SK-MEL-5 (cell line): ENCODE measurements at regions not wholly inside any gene's neighbourhood (a gene's known extent, or its start where the extent isn't known, plus 50 kb on each side); places are given as distances from the start of the nearest gene placed in this dataset.

Experiments
- DNase-seq: peaks from one replicate; pipeline ENCODE4 v3.0.0-alpha.2; 2016; ENCODE audit warnings: low read depth, low spot score
- in situ Hi-C: cut with HindIII; loops from 2 replicates; pipeline ENCODE4 v1.10.0; 2016; ENCODE audit warnings: low sequenced_read_pairs, high pct_unique_total_duplicates, low pct_unique_long_range_greater_than_20kb

DNA sequence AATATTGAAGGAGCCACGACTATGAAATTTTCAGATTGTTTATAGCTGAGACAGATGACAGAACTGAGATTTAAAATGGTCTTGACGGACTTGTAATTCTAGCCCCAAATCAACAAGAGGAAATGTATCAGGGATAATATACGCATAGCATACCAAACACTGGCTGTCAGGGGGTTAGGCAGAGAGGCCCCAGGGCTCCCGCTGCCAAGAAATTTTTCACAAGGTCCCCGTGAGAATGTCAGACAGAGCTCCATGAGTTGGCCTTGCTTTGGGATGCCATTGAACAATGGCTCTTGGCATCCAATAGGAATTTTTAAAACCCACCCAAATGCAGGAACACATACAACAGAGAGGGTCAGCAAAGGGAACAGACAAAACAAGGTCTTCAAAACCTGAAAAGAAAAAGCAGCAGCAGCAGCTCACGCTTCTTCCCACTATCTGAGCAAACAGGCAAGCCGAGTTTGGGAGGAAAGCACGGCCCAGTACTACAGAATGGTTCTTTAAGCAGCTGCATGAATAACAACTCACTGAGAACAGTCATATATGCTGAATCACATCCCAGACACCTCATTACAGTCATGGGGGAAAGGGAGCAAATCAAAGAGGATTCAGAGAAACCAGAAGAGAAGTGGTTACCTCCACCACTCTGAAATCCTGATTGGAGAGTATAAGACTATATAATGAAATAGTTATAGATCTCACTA lies 445.6 kb downstream of the RND3 start:
- in situ Hi-C loops: no loop called here
- no peak for DNase-seq

DNA sequence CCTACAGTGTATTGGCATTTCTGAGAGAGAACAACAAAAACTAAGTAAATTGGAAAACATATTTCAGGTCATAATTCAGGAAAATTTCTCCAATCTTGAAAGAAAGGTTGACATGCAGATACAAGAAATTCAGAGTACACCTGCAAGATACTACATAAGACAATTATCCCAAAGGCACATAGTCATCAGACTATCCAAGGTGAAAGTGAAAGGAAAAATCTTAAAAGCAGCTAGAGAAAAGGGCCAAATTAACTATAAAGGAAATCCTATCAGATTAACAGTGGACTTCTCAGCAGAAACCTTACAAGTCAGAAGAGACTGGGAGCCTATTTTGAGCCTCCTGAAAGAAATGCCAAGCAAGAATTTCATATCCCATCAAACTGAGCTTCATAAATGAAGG lies 449.0 kb upstream of the MMADHC start:
- in situ Hi-C loops: no loop called here
- no peak for DNase-seq

DNA sequence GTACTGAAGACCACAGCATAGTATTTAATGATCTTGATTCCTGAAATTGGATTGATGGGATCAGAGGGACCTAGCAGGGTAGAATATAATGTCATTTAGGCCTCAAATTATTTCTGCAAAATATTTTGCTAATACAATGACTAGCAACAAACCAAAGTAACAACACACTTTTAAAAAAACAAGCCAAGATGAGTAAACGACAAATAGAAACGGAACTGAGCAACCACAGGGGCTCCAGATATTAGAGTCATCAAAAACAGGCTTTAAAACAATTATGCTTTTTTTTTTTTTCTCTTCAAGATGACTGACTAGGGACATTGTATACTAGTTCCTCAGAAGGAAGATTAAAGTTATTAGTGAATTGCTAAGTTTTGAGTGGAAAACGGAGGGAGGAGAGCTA lies 447.1 kb upstream of the MMADHC start:
- in situ Hi-C loops: no loop called here
- no peak for DNase-seq

DNA sequence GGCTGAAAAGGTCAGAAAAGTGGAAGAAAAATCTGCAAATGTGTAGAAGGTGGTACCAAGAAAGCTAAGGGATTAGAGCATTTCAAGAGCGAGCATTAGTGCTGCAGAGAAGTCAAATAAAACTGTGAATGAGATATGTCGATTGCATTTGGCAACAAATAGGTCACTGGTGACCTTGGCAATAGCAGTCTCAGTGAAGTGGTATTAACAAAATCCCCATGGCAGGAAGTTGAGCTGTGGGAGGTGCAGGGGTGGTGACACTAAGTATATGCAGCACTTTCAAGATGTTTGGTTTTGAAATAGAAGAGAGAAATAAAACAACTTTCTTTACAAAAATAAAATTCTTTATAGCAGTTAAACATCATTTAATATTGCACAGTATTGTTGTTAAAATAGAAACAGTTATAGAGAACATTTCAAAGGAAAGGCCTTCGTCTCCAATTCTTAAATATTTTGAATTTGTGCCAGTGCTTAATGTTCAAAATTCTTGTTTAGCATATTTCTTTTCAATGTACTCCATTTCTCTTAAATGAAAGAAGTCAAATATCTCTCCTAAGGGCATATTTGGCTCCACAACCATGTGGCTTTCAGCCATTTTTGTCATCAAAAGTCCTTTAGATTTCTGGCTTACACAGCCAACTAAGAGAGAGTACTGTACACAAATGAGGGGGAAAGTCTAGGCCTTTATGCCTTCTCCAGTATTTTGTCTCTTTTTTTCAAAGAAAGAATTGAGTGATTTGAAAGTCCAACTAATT lies 443.0 kb upstream of the MMADHC start:
- in situ Hi-C loops: no loop called here
- no peak for DNase-seq

DNA sequence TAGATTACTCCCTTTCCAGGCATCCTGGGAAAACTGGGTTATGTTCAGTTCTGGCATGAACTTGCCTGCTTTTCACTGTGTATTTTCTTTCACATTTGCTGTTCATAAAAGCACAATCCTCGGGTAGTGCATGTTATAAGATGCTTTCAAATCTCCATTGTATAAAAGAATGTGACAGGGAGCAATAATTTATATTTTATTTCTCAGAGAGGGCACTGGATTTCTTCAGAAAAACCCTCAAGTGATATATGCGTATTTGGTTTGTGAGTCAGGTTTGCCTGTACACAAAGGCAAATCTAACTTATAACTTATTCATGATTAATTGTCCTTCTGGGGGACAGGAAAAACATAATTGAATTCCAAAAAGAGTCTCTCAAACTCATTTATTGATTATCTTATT lies 440.7 kb upstream of the MMADHC start:
- in situ Hi-C loops: no loop called here

DNA sequence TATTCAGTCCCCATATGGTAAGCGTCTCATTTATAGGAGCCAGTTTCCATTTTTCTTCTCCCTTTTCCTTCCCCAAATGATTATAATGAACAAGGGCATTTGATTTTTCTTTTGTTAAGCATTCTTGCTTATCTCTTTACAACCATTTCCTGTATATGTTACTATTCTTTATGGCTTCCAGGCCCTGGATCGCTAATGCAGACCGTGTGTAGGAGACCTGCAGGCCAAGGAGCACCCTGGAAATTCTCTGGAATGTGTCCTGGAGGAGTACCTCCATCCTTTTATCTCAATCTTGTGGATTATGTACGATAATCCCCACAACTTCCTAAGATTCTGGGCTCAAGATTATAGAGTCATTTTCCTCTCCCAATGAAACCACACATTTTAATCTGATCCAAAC lies 439.6 kb upstream of the MMADHC start:
- DNase-seq: no peak
- in situ Hi-C loops: no loop called here

More for the DNA sequence above, 440.7 kb upstream of the MMADHC start:
- DNase-seq: no peak

DNA sequence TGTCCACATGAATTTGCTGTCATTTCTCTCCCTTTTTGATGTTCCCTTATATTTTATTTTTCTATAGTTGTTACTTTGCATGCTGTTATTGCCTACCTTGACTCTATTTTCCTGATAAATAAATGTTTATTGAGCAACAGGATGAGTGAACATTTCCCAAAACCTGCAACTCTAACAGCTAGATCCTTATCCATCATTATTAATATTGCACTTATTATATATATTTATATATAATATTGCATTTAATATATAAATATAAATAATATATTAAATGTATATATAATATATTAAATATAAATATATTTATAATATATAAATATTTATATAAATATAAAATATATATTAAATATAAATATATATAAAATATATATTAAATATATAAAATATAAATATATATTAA lies 436.1 kb upstream of the MMADHC start:
- in situ Hi-C loops: no loop called here
- no peak for DNase-seq

DNA sequence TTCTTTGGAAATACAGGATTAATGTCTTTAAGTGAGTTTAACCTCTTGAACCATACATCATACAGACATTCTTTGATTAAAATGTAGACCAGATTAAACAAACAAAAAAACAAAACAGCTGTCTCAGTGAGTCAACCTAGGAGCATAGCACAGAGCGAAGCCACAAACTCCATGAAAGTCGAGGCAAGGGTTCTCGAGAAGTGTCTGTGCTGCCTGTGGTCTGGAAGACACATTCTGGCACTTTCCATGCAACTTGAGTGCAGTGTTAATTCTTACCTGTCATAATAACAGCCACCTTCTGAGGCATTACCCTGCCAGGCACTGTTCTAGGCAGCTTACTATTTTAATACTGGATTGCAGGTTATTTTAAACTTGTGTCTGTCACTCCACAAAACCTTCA lies 435.5 kb upstream of the MMADHC start:
- no peak for DNase-seq
- in situ Hi-C loops: no loop called here

DNA sequence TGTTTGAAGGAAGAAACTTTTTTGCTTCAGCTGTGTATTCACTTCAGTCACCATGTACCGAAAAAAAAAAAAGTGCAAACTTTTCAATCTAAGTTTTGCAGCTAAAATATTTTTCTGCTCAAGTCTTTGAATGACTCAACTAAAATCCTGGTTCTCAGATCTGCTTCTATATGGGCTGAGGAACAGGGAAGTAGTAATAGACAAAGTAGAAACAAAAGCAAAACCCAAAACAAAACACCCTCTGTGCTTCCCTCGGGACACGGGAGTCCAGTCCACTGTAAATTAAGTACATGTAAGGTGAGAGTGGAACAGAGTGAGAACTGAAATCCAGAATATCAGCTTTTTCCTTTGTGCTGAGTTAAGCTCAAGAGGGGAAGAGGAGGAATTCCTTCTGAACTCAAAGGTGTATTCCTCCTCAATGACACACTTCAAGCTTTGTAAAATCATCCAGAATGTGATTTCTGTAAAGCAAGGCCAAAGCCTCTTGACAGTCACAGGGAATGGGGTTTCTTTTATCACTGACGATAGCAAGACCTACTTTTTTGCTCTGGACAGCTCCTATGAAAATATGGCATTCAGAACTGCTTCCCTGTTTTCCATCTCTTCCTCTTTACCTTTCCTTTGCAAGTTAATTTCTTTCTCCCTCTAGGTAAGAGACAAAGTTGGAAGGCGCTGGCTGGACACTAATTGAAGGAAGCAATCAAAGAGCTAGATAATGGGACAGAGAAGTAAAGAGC lies 433.5 kb upstream of the MMADHC start:
- in situ Hi-C loops: no loop called here
- no peak for DNase-seq

DNA sequence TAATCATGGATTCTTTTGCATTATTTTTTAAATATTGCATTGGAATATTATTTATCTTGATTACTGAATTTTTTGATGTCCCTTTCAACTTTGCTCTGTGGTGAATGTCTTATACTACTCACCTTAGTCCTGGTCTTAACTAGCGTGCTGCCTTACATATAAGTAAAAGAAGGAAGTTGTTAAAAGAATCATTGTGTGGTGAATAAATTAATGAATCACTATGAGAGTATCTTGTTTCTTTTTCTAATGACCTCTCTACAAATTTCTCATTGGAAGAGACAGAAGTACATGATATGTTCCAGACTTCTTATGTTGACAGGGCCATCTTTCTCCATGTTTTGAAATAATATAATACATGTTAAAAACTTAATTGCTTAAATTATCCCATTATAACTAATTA lies 432.6 kb upstream of the MMADHC start:
- in situ Hi-C loops: no loop called here
- no peak for DNase-seq

DNA sequence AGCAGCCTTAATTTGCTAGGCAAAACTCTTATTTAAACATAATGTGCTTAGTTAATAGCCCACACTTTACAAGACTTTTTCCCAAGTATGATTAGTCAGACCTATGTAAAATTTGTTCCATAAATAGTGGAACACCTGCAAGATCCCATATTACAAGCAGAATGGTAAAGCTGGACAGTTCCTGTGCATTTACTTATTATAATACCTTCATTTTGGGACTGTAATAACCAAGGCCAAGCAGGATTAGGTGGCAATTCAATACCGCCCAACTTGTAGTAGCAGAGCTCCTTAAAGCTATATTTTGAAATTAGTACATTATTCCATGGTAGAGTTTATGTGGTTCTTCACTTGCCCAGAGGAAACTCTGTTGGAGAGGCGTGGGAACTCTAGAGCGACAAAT lies 431.5 kb upstream of the MMADHC start:
- no peak for DNase-seq
- in situ Hi-C loops: no loop called here

DNA sequence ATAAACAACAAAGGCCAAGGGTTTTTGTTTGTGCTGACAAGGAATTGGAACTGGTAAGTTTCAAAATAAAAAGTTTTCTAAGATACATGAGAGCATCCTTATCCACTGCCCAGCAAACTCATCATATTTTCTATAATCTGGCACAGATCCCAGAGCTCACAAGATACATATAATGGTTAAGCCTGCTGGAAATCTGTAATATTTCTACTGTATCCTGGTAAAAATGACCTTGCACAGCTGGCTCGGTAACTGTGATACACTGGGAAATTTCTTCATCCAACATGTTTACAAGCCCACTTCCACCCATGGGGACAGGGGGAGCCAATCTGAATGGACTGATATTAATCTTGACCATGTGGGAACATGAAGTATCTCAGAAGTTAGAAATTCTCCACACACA lies 425.4 kb upstream of the MMADHC start:
- in situ Hi-C loops: no loop called here
- DNase-seq: no peak

DNA sequence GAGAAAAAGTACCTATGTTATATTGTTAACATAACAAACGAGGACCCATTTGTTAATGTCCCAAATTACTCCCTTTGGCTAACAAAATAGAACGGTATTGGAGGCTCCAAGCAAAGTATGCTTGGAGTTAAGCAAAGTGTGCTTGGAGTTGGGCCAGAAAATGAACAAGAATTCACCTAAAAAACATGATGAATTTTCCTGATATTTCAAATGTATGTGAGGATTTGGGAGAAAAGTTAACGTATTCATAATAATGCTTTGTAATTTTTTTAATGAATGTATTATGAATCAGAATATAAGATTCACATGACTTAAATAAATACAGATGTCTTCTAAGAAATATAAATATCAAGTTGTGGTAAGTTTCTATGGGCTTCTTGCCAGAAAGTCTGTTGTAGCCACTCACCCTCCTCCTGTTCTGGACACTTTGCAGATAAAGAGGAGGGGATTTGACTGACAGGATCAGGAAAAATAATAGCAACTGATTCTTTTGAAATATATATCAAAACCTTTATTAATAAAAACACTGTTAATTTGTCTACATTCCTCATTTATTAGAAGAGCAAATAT lies 423.7 kb upstream of the MMADHC start:
- in situ Hi-C loops: no loop called here
- DNase-seq: no peak

DNA sequence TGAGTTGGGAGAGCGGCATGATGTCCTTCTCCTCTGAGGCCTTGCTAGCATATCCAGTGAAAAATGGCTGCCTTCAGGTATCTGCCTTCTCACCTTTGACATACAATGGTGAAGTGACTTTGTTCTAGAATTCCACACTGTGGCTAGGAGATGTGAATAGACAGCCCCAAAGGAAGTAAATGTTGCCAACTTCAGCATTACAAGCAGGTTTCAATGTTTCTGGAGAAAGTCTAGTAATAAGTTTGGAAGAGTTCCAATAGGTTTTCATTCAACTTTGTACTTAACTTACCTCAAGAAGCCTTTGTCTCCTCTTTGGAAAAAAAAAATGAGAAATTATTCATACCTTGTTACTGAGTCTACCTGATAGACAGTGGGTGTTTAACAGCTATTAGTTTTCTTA lies 421.3 kb upstream of the MMADHC start:
- in situ Hi-C loops: no loop called here
- DNase-seq: no peak

DNA sequence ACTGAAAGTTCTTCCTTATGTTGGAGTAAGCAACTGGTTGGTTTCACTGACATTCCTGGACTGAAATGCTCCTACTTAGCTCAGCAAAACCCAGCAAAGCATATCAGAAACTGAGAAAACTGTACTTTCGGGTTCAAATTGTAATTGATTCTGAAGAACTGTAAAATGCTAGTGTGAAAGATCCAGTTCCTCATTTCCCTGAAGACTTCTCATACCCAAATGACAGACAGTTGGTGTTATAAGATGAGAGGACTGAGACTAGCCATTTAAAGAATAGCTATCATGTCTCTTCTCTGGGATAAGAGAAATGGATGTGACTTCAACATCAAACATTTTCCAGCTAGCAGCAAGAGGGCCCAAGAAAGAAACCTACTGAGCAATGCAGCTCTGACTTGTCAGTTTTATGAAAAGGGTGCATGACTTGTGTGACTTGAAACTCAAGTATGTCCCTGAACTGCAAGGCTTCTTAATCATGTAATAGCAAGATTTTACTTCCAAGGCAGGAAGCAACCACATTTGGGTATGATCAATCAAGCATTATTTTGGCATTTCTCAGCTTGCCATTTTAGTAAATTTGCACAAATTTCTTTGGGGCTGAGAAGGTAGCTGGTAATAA lies 420.3 kb upstream of the MMADHC start:
- no peak for DNase-seq
- in situ Hi-C loops: no loop called here

DNA sequence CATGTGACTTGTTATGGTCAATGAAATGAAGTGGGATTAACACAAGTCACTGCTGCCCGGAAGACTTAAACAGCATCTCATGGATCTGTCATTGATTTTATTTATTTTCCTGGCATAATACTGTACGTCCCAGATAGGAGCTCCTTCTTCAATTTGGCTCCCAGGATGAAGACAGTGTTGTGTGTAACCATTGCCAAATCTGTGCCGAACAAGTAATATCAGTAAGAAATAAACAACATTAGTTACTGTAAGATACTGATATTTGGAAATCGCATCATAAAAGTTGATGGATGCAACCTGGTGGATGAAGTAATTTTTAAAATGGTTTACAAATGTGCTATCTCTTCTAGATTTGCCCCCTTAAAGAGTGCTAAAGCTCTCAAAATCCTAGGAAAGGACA lies 419.0 kb upstream of the MMADHC start:
- DNase-seq: no peak
- in situ Hi-C loops: no loop called here

DNA sequence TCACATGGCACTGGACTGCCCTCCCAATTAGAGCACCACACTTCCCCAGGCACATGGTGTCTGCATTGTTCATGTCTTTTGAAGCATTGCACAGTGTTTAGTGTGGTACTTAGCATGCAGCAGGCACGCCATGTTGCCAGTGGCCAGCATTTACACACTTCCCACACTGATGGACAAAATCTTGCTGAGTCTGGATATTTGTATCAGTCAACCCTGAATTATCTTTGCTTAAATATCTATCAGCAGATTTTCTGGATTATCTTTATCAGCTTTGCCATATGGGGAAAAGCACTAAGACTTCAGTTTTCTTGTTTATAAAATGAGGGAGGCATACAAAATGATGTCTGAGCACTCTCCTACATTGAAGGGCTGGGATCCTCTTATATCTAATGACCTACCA lies 416.0 kb upstream of the MMADHC start:
- no peak for DNase-seq
- in situ Hi-C loops: no loop called here

DNA sequence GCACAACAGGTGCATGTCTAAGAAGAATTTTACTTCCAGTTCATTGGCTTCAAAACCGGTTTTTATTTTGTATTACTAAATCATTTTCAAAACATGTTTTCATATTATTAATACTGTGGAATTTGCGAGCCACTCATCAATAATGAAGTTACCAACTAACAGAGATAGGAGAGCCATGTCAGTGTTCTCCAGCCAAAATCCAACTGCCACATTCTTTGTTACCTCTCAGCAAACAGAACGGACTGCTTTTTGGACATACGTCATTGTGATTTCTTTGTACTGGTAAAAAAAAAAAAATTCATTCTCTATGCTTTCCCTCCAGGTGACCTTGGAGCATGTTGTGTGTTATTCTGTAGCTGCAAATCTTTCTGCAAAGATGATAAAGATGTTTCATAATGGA lies 414.2 kb upstream of the MMADHC start:
- in situ Hi-C loops: no loop called here
- DNase-seq: no peak
